ENCODE measurements at regions not wholly inside any gene's neighbourhood (a gene's known extent, or its start where the extent isn't known, plus 50 kb on each side); places are given as distances from the start of the nearest gene placed in this dataset.

GRCh38 chr12:128140551-128140950 is 126.4 kb upstream of the TMEM132C start:
- H3K27me3 ChIP-seq (ENCODE audit: insufficient read depth, low read depth, severe bottlenecking), result no peaks in the 10 kb centered on the region
- no peak for DNase-seq
- TF ChIP-seq CTCF (IDR thresholded peaks at IDR 0.05; ENCODE audit: low read depth, low read length), result no peak
- H3K4me3 ChIP-seq (ENCODE audit: low read depth, low read length), result no peak overlapping the region
- H3K36me3 ChIP-seq, result no peaks in the 10 kb centered on the region
- H3K27ac ChIP-seq, result no peak overlapping the region
- no peaks in the 10 kb centered on the region for H3K9me3 ChIP-seq (ENCODE audit: severe bottlenecking)

- Histone ChIP-seq H3K36me3 (no peaks in the 10 kb centered on the region), H3K9me3 (ENCODE audit: severe bottlenecking) (no peaks in the 10 kb centered on the region), H3K27me3 (ENCODE audit: insufficient read depth, low read depth, severe bottlenecking) (no peaks in the 10 kb centered on the region), H3K4me3 (ENCODE audit: low read depth, low read length) (no peak overlapping the region), H3K27ac (no peak overlapping the region)
- no peak for DNase-seq
- no peak for TF ChIP-seq CTCF (IDR thresholded peaks at IDR 0.05; ENCODE audit: low read depth, low read length)
Measured at GRCh38 chr12:128150961-128151360, 116.0 kb upstream of the TMEM132C start.

GRCh38 chr12:128155571-128155970 is 111.4 kb upstream of the TMEM132C start:
- TF ChIP-seq CTCF (IDR thresholded peaks at IDR 0.05; ENCODE audit: low read depth, low read length), result no peak
- DNase-seq, result no peak
- H3K36me3 ChIP-seq, result no peaks in the 10 kb centered on the region
- H3K9me3 ChIP-seq (ENCODE audit: severe bottlenecking), result no peaks in the 10 kb centered on the region
- H3K27ac ChIP-seq, result no peak overlapping the region
- H3K4me3 ChIP-seq (ENCODE audit: low read depth, low read length), result no peak overlapping the region
- no peaks in the 10 kb centered on the region for H3K27me3 ChIP-seq (ENCODE audit: insufficient read depth, low read depth, severe bottlenecking)

- Histone ChIP-seq H3K9me3 (ENCODE audit: severe bottlenecking) (no peaks in the 10 kb centered on the region), H3K27ac (no peak overlapping the region), H3K36me3 (no peaks in the 10 kb centered on the region), H3K4me3 (ENCODE audit: low read depth, low read length) (no peak overlapping the region), H3K27me3 (ENCODE audit: insufficient read depth, low read depth, severe bottlenecking) (no peaks in the 10 kb centered on the region)
- no peak for TF ChIP-seq CTCF (IDR thresholded peaks at IDR 0.05; ENCODE audit: low read depth, low read length)
- no peak for DNase-seq
Measured at GRCh38 chr12:128163086-128163485, 103.9 kb upstream of the TMEM132C start.

- Histone ChIP-seq H3K9me3 (ENCODE audit: severe bottlenecking) (no peaks in the 10 kb centered on the region), H3K27ac (no peak overlapping the region), H3K4me3 (ENCODE audit: low read depth, low read length) (no peak overlapping the region), H3K36me3 (no peaks in the 10 kb centered on the region), H3K27me3 (ENCODE audit: insufficient read depth, low read depth, severe bottlenecking) (no peaks in the 10 kb centered on the region)
- TF ChIP-seq CTCF (IDR thresholded peaks at IDR 0.05; ENCODE audit: low read depth, low read length), result no peak
- no peak for DNase-seq
Measured at GRCh38 chr12:128164533-128164932, 102.4 kb upstream of the TMEM132C start.

- TF ChIP-seq CTCF (IDR thresholded peaks at IDR 0.05; ENCODE audit: low read depth, low read length), result no peak
- Histone ChIP-seq H3K4me3 (ENCODE audit: low read depth, low read length) (no peak overlapping the region), H3K27ac (no peak overlapping the region), H3K9me3 (ENCODE audit: severe bottlenecking) (no peaks in the 10 kb centered on the region), H3K27me3 (ENCODE audit: insufficient read depth, low read depth, severe bottlenecking) (no peaks in the 10 kb centered on the region), H3K36me3 (no peaks in the 10 kb centered on the region)
- DNase-seq, result no peak
Measured at GRCh38 chr12:128165387-128165786, 101.6 kb upstream of the TMEM132C start.
